KBM-7 (cell line): ENCODE measurements at regions not wholly inside any gene's neighbourhood (a gene's known extent, or its start where the extent isn't known, plus 50 kb on each side); places are given as distances from the start of the nearest gene placed in this dataset.
A peak's percentile ranks its signal among the peaks of the same experiment; 100 is the strongest.

Experiments
- DNase-seq: peaks from one replicate; pipeline ENCODE4 v3.0.0-alpha.2; 2015
- in situ Hi-C: fragments of 300-500 bp; cut with MboI; formaldehyde crosslinking; loops from 2 replicates; pipeline ENCODE4 v1.14.3; 2020; ENCODE audit warnings: low sequenced_read_pairs, low pct_unique_long_range_greater_than_20kb, mixed read lengths

- in situ Hi-C loops, result no loop called here
Observed at GRCh38 chr5:75952291-75952690, 130.9 kb upstream of the SV2C start.

DNA sequence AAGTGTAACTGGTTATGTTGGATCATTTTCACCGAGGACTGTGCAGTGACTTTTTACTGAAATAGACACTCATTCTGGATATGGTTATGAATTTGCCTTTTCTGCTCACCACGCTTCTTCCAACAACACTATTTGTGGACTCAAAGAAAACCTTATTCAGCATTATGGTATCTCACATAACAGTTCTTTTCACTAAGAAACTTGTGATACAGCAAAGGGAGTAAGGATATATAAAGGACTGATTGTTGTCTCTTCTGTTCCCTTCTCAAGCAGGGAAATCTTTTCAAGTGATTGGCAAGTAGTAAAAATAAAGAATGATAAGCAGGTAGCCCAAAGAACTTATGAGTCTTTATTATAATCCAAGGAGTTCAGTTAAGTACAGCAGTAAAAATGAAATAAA, 131.5 kb upstream of the SV2C start:
- in situ Hi-C loops, result no loop called here
- no peak for DNase-seq

More at GRCh38 chr5:75952291-75952690, 130.9 kb upstream of the SV2C start:
- no peak for DNase-seq

- DNase-seq, result no peak
- in situ Hi-C loops, result no loop called here
Observed at GRCh38 chr5:75951158-75951557, 132.0 kb upstream of the SV2C start.

DNA sequence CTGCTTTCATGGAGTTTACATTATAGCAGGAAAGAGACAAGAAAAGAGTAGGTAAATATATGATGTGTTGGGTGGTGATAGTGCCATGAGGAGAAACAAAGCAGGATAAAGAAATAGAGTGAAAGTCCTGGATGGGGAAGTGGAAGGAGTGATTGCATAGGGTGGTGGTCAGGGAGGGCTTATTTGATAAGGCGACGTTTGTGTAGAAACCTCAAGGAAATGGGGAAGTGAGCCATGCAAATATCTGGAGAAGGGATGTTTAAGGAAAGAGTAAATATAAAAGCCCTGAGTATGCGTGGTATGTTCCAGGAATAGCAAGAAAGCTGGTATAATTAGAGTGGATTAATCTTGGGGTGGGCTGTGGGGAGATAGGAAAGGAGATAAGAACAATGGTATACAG, 134.7 kb upstream of the SV2C start:
- DNase-seq, result peak; percentile 29
- in situ Hi-C loops, result no loop called here

GRCh38 chr5:75940418-75940817, 142.8 kb upstream of the SV2C start:
- in situ Hi-C loops, result no loop called here
- no peak for DNase-seq

DNA sequence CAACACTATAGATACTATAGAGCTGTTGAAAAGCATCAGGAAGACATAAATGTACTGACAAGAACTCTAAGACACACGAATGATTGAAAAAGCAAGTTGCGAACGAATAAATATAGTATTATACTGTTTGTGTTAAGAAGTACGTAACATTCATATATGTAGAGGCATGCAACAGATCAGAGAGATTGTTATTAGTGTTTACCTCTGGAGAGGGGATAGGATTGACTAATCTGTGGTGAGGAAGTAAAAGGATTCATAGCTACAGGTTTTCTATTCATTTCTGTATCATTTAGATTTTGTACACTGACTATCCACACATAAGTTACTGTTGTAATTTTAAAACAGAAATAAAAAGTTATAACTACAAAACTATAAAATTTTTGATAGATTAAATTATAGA, 147.6 kb upstream of the SV2C start:
- in situ Hi-C loops, result no loop called here
- no peak for DNase-seq

GRCh38 chr5:75933489-75933888, 149.7 kb upstream of the SV2C start:
- DNase-seq, result peak; percentile 16
- in situ Hi-C loops, result no loop called here

GRCh38 chr5:75931175-75931574, 152.0 kb upstream of the SV2C start:
- in situ Hi-C loops, result no loop called here
- DNase-seq, result no peak

- no peak for DNase-seq
- in situ Hi-C loops, result no loop called here
Observed at GRCh38 chr5:75928992-75929391, 154.2 kb upstream of the SV2C start.

DNA sequence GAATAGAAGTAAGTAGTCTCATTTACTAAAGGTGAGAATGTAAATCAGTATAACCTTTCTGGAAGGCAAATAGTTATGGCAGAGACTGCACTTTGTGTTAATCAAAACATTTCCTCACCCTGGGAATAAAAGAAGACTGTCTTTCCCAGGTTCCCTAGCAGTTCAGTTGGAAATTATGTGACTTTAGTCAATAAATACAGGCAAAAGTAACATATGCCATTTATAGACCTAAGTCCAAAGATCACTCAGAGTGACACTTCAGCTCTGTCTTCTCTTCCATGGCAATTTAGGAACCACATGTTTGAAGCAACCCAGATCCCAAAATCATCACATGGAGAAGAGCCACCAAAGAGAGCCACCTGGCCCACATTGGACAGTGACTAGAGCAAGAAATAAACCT, 160.7 kb upstream of the SV2C start:
- in situ Hi-C loops, result no loop called here
- no peak for DNase-seq

DNA sequence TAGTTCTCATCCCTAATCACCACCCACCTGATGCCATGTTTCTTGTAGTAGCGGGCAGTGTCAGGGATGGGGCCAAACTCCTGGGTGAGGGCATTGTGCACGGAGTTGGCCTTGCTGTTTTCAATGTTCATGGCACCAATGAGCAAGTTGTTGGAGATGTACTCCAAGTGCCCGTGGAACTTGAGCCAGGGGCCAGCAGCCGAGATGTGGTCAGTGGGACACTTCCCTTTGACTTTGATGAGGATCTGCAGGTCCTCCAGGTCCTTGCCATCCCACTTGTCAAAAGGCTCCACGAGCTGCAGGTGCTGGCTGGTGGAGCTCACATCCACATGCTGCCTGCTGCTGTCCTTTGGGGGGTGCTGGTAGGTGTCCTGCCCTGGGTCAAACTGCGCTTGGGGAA, 162.2 kb upstream of the SV2C start:
- in situ Hi-C loops, result no loop called here
- DNase-seq, result no peak

- in situ Hi-C loops, result no loop called here
- DNase-seq, result no peak
Observed at GRCh38 chr5:75916144-75916543, 167.0 kb upstream of the SV2C start.

DNA sequence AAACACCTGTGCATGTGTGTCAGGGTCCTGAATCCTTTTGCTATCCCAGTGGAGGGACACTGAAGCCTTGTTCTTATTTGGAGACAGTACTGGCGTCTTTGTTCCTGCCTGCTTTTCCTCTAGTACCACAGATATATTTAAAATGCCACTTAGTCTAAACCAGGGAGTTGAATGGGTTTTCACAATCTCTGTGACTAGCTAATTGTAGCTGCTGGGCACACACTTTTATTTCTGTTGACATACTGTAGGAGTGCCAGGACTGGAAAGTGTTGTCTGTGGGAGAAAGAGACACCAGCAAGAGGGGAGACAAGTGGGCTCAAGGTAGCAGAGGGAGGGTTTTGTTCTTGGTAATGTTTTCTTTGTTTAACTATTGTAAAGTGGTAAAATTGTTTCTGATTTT, 174.0 kb upstream of the SV2C start:
- DNase-seq, result no peak
- in situ Hi-C loops, result no loop called here

GRCh38 chr5:75907651-75908050, 175.5 kb upstream of the SV2C start:
- in situ Hi-C loops, result no loop called here
- DNase-seq, result no peak

- no peak for DNase-seq
- in situ Hi-C loops, result no loop called here
Observed at GRCh38 chr5:75894482-75894881, 177.2 kb upstream of the POC5 start.

- in situ Hi-C loops, result no loop called here
- DNase-seq, result no peak
Observed at GRCh38 chr5:75891736-75892135, 174.5 kb upstream of the POC5 start.

DNA sequence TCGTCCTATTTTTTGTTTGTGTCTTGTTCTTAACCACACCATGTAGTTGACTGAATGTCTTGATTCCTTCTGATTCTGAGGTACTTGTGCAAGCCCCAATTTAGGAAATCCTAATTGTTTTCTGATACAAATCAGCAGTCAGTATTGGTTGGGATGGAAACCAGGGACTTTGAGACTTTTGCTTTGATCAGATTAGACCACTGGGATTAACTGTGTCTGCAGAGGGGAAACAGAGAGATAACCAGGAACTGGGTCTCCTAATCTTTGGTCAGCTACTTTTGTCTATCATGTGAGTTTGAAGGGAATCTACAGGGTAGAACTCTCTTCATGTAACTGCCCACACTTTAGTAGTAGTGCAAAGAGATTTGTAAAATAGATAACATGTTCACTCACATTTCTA, 173.8 kb upstream of the POC5 start:
- no peak for DNase-seq
- in situ Hi-C loops, result no loop called here

DNA sequence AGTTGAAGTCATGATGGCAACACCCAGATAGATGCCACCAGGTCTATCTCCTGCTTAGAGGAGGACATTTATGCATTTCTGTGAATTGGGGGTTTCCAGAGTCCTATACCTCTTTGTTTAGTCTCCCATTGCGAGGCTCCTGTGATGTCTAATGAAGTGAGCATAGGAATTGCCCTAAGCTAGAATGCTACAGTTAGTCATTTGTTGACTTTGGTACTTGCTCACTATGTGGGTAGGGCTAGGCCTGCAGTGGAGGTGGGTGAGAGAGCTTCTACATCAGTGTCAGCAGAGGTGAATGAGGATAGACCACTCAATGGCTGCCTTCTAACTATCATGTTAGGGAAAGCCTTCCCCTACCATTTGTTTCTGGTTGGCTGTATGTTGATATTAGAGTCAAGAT, 173.3 kb upstream of the POC5 start:
- in situ Hi-C loops, result no loop called here
- DNase-seq, result no peak

DNA sequence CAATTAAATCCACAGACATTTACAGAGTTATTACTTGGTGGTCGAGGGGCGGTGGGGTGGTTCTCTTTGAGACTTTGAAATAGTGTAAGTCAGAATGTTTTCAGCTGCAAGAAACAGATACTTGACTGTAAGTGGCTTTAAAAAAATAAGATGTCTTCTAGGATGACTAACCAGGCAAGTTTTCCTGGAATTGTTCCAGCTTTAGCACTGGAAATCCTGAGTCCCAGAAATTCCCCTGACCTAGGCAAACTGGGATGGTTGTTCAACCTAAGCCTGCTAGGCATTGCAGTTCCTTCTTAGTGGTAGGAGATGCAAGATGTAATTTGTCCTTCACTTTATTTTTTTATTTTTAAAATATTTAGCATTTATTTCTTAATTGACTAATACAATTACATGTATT, 169.5 kb upstream of the POC5 start:
- no peak for DNase-seq
- in situ Hi-C loops, result no loop called here

GRCh38 chr5:75885849-75886596, 168.8 kb upstream of the POC5 start:
- in situ Hi-C loops, result no loop called here
- peak; percentile 3 for DNase-seq

DNA sequence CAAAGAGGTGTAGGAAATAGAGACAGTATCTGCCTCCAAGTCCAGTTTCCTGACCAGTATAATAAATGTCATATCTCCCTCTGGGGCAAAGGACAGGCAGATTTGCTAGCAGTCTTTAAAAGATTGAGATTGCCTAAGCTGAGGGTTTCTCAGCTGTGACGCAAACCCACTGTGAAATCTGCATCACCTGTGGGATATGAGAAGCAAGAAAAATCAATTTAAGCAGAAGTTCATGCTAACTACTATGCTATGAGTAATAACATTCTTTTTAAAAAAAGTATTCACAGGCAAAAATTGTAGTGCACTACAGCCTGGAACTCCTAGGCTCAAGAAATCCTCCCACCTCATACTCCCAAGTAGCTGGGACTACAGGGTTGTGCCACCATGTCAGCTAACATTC, 168.1 kb upstream of the POC5 start:
- DNase-seq, result no peak
- in situ Hi-C loops, result no loop called here

GRCh38 chr5:75869891-75870290, 152.7 kb upstream of the POC5 start:
- in situ Hi-C loops, result no loop called here

More at GRCh38 chr5:75869891-75870290, 152.7 kb upstream of the POC5 start:
- no peak for DNase-seq
